Cardiac muscle cell (in vitro differentiated cells and primary cell): ENCODE measurements at regions not wholly inside any gene's neighbourhood (a gene's known extent, or its start where the extent isn't known, plus 50 kb on each side); places are given as distances from the start of the nearest gene placed in this dataset.

Experiments used
- DNase-seq, 2 donors: peaks; one replicate each; pipeline versions ENCODE4 v3.0.0 to v3.0.0-alpha.2; 2010 to 2017; ENCODE audit warnings: low read depth in 1 of 2, low spot score in 1 of 2
- H3K27ac ChIP-seq: fragments of 200-600 bp; sonication (generic); 2 replicates; pipeline ENCODE4 v1.5.1; 2016
- H3K27me3 ChIP-seq: fragments of 200-600 bp; sonication (generic); 2 replicates; pipeline ENCODE4 v1.6.0; 2016; ENCODE audit warnings: control low read depth
- H3K36me3 ChIP-seq: fragments of 200-600 bp; sonication (generic); 2 replicates; pipeline ENCODE4 v1.5.1; 2016; ENCODE audit warnings: control low read depth
- H3K4me1 ChIP-seq: fragments of 200-600 bp; sonication (generic); 2 replicates; pipeline ENCODE4 v1.8.1; 2017; ENCODE audit warnings: low read depth, mild to moderate bottlenecking, mixed run types
- H3K4me3 ChIP-seq: fragments of 200-600 bp; sonication (generic); 2 replicates; pipeline ENCODE4 v1.5.1; 2016; ENCODE audit warnings: mild to moderate bottlenecking
- H3K9me3 ChIP-seq: fragments of 200-600 bp; sonication (generic); 2 replicates; pipeline ENCODE4 v1.5.1; 2017; ENCODE audit warnings: low read depth, mild to moderate bottlenecking, control low read depth
- CTCF ChIP-seq: IDR thresholded peaks from 2 replicates; pipeline ENCODE4 v1.5.1; 2012; ENCODE audit warnings: low read depth, mild to moderate bottlenecking, low read length

GRCh38 chr1:37153116-37154100, 119.1 kb upstream of the GRIK3 start:
- no peak for DNase-seq
- Histone ChIP-seq H3K27me3 (no peaks in the 10 kb centered on the region), H3K36me3 (no peaks in the 10 kb centered on the region), H3K4me3 (no peak overlapping the region), H3K27ac (no peak overlapping the region), H3K9me3 (no peaks in the 10 kb centered on the region), H3K4me1 (no peaks in the 10 kb centered on the region)
- no peak for TF ChIP-seq CTCF

GRCh38 chr1:37156646-37157045, 122.3 kb upstream of the GRIK3 start:
- no peak for DNase-seq
- no peak overlapping the region for H3K4me3 ChIP-seq
- H3K27ac ChIP-seq: no peak overlapping the region
- TF ChIP-seq CTCF: no peak
- H3K4me1 ChIP-seq: no peaks in the 10 kb centered on the region
- no peaks in the 10 kb centered on the region for H3K36me3 ChIP-seq
- no peaks in the 10 kb centered on the region for H3K27me3 ChIP-seq
- H3K9me3 ChIP-seq: no peaks in the 10 kb centered on the region

DNA sequence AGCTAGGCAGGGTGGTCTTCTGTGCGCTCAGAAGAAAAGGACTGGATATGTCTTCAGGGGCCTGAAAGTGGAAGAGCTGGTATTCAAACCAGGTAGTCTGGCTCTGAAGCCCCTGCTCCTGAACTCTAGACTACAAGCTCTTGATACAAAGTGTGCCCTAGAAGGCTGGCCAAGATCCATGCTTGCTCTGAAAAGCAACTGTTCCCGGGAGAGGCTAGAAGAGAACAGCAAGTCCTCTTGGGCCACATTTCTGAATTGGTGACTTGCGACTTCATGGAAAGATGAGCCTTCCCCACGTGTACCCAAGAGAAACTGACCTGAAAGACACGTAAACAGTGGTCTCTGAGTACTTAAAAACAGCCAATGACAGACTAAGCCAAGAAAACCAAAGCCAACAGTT, 123.3 kb upstream of the GRIK3 start:
- no peak overlapping the region for H3K4me3 ChIP-seq
- no peaks in the 10 kb centered on the region for H3K36me3 ChIP-seq
- no peak for DNase-seq
- H3K27ac ChIP-seq: no peak overlapping the region
- no peaks in the 10 kb centered on the region for H3K27me3 ChIP-seq
- no peak for TF ChIP-seq CTCF
- H3K4me1 ChIP-seq: no peaks in the 10 kb centered on the region
- H3K9me3 ChIP-seq: no peaks in the 10 kb centered on the region

- H3K9me3 ChIP-seq: no peaks in the 10 kb centered on the region
- H3K27ac ChIP-seq: no peak overlapping the region
- DNase-seq: no peak
- no peaks in the 10 kb centered on the region for H3K27me3 ChIP-seq
- no peak overlapping the region for H3K4me3 ChIP-seq
- no peak for TF ChIP-seq CTCF
- H3K36me3 ChIP-seq: no peaks in the 10 kb centered on the region
- H3K4me1 ChIP-seq: no peaks in the 10 kb centered on the region
Measured at GRCh38 chr1:37158113-37158749, 123.9 kb upstream of the GRIK3 start.

DNA sequence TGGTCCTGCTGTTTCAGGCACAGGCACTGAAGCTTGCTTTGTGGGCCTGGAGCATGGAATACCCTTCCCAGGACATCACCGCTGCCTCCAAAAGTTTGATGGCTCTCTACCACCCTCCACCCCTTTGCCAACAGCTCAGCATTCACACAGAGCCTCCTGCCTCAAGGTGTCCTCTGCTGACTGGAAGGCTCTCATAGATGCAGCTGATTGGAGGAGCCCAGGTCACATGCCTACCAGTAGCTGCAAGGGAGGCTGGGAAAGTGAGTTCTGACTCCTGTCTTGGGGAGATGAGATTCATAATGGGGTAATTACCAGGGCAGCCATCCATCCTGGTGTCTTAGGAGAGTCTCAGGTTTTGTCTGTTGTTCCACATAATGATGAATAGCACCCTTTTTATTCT, 124.8 kb upstream of the GRIK3 start:
- no peaks in the 10 kb centered on the region for H3K9me3 ChIP-seq
- H3K27me3 ChIP-seq: no peaks in the 10 kb centered on the region
- H3K4me3 ChIP-seq: no peak overlapping the region
- DNase-seq: no peak
- no peak overlapping the region for H3K27ac ChIP-seq
- H3K4me1 ChIP-seq: no peaks in the 10 kb centered on the region
- no peaks in the 10 kb centered on the region for H3K36me3 ChIP-seq
- TF ChIP-seq CTCF: no peak
